Posterior cingulate gyrus (tissue), 11 donors: ENCODE measurements at regions not wholly inside any gene's neighbourhood (a gene's known extent, or its start where the extent isn't known, plus 50 kb on each side); places are given as distances from the start of the nearest gene placed in this dataset.
A peak's percentile ranks its signal among the peaks of the same experiment; 100 is the strongest.
"Not testable (repeated sequence)": the region's sequence is repeated elsewhere in the genome, so short reads cannot be mapped to it uniquely, and the experiment has no call there.

Experiments used
- DNase-seq, 10 donors: peaks; one replicate each; pipeline versions ENCODE4 v3.0.0 to v3.0.0-alpha.2; 2020 to 2021; ENCODE audit warnings: mixed read lengths in 3 of 10
- intact Hi-C: fragments of 100-400 bp; cut with DNase I; formaldehyde crosslinking; loops from one replicate; pipeline ENCODE4 v1.15.1; 2023

GRCh38 chr14:59026081-59026480 is 162.4 kb upstream of the DAAM1 start:
- no peak for DNase-seq
- intact Hi-C loops: no loop called here

DNA sequence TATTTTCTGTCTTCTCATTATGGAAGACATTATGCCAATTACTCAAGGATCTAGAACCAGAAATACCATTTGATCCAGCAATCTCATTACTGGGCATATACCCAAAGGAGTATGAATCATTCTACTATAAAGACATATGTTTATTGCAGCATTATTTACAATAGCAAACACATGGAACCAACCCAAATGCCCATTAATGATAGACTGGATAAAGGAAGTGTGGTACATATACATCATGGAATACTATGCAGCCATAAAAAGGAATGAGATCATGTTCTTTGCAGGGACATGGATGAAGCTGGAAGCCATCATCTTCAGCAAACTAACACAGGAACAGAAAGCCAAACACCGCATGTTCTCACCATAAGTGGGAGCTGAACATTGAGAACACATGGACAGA is 161.8 kb upstream of the DAAM1 start:
- DNase-seq, intact Hi-C loops: not testable (repeated sequence)

DNA sequence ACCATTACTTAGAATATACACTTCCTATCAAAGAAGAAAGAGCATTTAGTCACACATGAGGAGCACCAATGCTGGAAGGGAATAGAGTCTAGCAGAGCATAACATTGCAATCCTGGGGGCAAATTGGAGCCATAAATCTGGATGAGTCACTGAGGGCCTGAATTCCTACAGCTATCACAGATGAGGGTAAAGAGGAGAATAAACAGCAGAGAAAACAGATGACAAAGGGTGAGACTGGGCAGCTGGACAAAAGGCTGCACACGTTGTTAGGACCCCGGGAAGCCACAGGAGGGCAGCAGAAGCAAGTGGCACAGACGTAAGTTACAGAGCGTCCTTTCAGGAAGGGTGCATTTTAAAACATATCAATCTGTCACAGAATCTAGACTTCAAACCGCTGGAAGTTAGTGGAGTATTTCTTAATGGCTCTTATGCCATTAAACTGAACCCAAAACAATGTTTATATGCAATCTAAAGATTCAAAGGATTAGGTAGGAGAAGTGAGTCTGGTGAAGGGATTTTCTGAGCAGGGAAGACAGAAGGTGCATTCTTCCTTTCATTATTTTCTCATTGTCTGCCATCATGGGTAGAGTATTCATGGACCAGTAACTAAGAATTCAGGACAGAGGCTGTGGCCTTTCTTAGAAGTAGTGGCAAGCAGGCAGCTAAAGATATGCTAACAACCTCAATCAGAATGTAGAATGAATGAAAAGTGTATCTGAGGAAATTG is 159.8 kb upstream of the DAAM1 start:
- peak in 8 of 10 donors; percentile 38 to 92 (median 60) for DNase-seq
- intact Hi-C loops: no loop called here

GRCh38 chr14:59032826-59033225 is 155.6 kb upstream of the DAAM1 start:
- no peak for DNase-seq
- intact Hi-C loops: no loop called here

- intact Hi-C loops: no loop called here
- DNase-seq: no peak
Measured at GRCh38 chr14:59036134-59036533, 152.3 kb upstream of the DAAM1 start.

GRCh38 chr14:59037086-59037485 is 151.4 kb upstream of the DAAM1 start:
- intact Hi-C loops: no loop called here

DNA sequence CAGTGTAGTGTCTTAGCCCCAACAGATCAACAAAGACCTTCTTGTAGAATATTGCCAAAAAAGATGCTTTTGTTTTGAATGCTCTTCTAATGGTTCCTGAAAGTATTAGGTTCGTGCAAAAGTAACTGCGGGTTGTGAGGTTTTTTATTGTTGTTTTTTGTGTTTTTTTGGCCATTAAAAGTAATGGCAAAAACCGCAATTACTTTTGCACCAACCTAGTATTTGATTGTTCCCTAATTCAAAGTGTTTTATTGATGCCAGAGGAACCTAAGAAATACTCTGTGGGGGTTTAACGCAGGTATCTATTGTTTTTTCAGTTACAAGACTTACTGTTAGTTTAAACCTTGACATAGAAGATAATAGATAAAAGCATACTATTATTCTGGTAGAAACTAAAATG is 150.8 kb upstream of the DAAM1 start:
- DNase-seq: no peak
- intact Hi-C loops: no loop called here

More at GRCh38 chr14:59037086-59037485, 151.4 kb upstream of the DAAM1 start:
- no peak for DNase-seq

- no peak for DNase-seq
- intact Hi-C loops: no loop called here
Measured at GRCh38 chr14:59038746-59039145, 149.7 kb upstream of the DAAM1 start.

DNA sequence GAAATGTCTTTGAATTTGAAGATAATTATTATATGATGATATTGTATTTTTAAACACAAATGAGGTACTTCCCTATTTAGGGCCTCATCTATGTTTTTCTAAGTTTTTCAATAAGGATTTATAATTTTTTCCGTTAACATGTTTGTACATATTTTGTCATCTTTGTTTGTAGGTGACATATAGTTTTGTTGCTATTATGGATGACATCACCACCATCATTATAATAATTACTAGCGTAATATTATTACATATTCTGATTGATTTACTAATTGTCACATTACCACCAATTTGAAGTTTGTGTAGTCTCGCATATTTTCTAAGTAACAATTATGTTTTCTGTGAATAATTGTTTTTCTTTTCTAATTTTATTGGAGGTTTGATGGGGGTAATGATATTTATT is 147.2 kb upstream of the DAAM1 start:
- intact Hi-C loops: no loop called here
- no peak for DNase-seq

DNA sequence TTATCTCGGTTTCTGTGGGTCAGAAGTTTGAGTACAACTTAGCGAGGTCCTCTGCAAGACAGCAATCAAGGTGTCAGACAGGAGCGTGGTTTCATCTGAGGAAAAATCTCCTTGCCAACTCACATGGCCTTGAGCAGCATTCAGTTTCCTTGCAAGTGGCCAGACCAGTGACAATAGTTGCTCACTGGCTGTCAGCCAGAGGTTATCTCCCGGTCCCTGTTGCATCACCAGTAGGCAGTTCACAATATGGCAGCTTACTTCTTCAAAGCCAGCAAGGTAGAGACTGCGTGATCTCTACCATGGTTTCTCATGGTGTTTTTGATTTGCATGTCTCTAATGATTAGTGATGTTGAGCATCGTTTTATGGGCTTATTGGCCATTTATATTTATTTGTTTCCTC is 143.8 kb upstream of the DAAM1 start:
- intact Hi-C loops: no loop called here
- no peak for DNase-seq

DNA sequence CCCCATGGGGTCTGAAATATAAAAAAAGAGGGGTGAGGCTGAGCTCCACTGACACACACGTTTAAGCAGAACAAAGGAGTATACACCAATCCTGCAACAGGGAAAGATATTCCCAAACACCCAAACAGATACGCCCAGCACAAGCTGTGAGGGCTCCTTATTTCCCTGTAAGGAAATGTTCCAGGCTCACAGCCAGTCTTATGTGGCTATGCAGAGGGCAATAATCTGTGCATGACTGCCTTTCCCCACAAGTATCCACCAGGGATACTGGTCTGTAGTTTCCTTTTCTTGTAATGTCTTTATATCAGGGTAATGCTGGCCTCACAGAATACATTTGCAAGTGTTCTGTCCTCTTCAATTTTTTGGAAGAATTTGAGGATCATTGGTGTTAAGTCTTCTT is 141.7 kb upstream of the DAAM1 start:
- intact Hi-C loops: no loop called here
- DNase-seq: no peak

DNA sequence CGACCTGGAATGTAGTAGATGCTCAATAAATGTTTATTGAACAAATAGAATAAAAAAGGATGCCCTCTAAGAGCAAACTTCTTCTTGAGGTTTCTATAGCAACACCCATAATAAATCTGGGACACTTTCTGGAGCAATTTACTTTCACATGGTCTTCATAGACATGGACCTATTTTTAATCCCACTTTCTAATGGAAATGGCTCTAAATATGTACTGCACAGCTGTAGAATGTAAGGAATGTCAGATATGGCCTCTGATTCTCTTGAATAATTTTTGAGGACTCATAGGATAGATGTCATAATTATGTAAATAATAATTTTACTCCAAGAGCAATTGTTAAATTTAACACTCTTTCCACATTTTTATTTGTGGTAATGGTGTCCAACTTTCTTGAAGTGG is 133.5 kb upstream of the DAAM1 start:
- intact Hi-C loops: loop anchor here (2.0 kb wide), 1 partner anchor 552 kb away; no protein-coding TSS in a partner anchor
- no peak for DNase-seq

GRCh38 chr14:59055439-59056045 is 132.9 kb upstream of the DAAM1 start:
- intact Hi-C loops: loop anchor here (2.0 kb wide), 2 partner anchors 415 to 553 kb away; no protein-coding TSS in a partner anchor
- DNase-seq: peak in 2 of 10 donors; percentile 20 to 33

DNA sequence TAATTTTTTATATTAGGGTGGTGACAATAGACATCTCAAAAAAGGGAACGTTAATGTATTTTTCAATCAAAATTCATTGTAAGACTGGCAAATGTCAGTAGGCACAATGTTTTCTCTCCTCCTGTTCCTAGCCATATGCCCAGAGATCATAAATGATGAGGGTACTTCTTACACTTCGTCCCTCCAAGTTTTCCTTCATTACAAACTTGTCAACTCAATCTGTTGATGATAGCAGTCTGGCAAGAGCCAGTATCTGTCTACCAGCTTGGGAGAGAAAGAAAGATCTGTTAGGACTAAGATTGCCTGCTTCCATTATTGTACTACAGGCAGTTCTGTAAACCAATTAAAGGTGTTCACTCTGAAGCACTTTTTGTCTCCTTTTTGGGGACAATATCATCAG is 130.9 kb upstream of the DAAM1 start:
- DNase-seq: no peak
- intact Hi-C loops: loop anchor here (2.0 kb wide), 1 partner anchor 417 kb away; no protein-coding TSS in a partner anchor

GRCh38 chr14:59058776-59059175 is 129.7 kb upstream of the DAAM1 start:
- intact Hi-C loops, DNase-seq: not testable (repeated sequence)

DNA sequence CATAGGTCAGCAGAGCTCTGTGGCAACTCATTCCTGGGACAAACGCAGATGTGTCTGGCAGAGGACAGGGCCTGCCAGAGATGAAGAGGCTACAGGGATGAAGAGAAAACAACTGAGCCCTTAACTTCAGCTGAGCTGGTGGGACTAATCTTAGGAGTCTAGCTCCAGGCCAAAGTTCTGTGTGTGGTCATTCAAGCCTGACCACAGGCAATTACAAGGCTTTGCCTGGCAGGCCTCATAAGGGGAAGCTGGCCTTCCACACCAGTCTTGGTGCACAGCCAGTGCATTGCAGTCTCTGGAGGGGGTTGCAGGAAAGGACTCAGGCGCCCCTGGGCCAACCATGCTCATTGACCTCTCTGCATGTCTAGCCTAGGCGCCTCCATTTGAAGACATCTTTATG is 127.6 kb upstream of the DAAM1 start:
- DNase-seq: peak in 1 of 10 donors; percentile 73
- intact Hi-C loops: no loop called here

DNA sequence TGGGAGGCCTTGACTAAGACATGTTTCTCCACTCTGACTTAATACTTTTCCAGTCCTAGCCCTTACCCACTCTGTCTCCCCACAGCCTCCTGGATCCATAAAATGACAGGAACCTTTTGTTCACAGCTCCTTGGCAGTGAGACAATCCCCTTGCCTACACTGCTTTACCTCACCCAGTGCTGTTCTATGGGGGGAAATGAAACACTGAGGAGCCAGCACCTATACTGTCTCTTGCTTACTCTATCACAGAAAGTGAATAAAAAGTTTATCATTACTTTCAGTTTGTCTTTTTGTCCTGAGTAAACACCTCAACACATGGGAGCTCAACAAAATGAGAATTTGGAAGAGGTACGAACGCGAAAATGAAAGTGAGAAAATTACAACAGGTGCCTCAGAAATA is 127.2 kb upstream of the DAAM1 start:
- intact Hi-C loops: no loop called here
- no peak for DNase-seq

GRCh38 chr14:59063259-59063658 is 125.2 kb upstream of the DAAM1 start:
- intact Hi-C loops: no loop called here
- DNase-seq: no peak

DNA sequence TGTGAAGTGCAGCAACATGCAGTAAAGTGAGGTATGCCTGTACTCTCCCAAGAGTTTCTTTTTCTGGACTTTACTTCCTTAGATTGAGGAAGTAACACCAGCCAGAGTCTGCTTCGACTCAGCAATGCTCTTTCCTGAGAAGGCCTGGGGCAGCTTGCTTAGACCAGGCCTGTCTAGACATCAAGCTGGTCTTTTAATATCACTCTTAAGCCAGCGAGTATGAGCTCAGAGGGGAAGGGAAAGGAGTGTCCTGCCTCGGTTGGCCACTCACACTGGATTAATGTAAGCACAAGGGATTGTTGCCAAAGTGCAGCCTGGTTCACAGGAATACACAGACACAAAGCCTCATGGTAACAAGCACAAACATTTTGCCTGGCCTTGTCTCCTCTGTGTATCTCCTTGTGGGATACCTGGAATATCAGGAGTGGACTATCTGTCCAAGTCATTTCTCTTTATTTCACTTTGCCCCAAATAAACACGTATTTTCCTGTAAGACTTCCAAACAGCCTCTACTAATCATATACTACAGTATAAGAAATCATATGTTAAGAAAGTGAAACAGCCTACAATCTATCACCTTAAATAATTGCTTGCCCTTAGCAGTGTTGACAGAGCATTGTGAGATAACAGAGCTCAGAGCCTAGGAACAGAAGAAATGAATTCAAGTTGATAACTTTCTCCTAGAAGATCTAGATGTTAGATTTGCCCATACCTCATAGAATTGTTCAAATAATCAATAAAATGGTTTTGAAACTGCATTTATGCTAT is 121.2 kb upstream of the DAAM1 start:
- intact Hi-C loops: no loop called here

GRCh38 chr14:59069163-59069854 is 119.2 kb upstream of the DAAM1 start:
- intact Hi-C loops: no loop called here
- DNase-seq: no peak

More for the DNA sequence above, 121.2 kb upstream of the DAAM1 start:
- no peak for DNase-seq

- no peak for DNase-seq
- intact Hi-C loops: no loop called here
Measured at GRCh38 chr14:59075506-59075905, 113.0 kb upstream of the DAAM1 start.
